ENCODE measurements at regions not wholly inside any gene's neighbourhood (a gene's known extent, or its start where the extent isn't known, plus 50 kb on each side); places are given as distances from the start of the nearest gene placed in this dataset.
"Not testable (repeated sequence)": the region's sequence is repeated elsewhere in the genome, so short reads cannot be mapped to it uniquely, and the experiment has no call there.

DNA sequence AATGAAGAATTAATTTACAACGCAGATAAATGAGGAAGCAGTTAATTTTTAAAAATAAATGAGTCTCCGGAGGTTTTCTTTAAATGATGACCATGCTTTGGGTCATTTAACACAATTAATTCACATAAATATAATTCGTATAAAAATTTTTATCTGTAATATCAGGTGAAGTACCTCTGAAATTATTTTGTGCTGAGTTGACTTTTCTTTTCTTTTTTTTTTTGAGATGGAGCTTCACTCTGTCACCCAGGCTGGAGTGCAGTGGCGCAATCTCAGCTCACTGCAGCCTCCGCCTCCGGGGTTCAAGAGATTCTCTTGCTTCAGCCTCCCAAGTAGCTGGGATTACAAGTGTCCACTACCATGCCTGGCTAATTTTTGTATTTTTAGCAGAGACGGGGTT is 512.2 kb upstream of the TBL1XR1 start:
- TF ChIP-seq, protein P1, sequence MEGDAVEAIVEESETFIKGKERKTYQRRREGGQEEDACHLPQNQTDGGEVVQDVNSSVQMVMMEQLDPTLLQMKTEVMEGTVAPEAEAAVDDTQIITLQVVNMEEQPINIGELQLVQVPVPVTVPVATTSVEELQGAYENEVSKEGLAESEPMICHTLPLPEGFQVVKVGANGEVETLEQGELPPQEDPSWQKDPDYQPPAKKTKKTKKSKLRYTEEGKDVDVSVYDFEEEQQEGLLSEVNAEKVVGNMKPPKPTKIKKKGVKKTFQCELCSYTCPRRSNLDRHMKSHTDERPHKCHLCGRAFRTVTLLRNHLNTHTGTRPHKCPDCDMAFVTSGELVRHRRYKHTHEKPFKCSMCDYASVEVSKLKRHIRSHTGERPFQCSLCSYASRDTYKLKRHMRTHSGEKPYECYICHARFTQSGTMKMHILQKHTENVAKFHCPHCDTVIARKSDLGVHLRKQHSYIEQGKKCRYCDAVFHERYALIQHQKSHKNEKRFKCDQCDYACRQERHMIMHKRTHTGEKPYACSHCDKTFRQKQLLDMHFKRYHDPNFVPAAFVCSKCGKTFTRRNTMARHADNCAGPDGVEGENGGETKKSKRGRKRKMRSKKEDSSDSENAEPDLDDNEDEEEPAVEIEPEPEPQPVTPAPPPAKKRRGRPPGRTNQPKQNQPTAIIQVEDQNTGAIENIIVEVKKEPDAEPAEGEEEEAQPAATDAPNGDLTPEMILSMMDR (IDR thresholded peaks at IDR 0.05; ENCODE audit: low read depth, low read length, poor library complexity, severe bottlenecking) = not testable (repeated sequence)
- not testable (repeated sequence) for TF ChIP-seq EZH2phosphoT487 (IDR thresholded peaks at IDR 0.05; ENCODE audit: borderline replicate concordance, low read length)
